ENCODE measurements at regions not wholly inside any gene's neighbourhood (a gene's known extent, or its start where the extent isn't known, plus 50 kb on each side); places are given as distances from the start of the nearest gene placed in this dataset.

DNA sequence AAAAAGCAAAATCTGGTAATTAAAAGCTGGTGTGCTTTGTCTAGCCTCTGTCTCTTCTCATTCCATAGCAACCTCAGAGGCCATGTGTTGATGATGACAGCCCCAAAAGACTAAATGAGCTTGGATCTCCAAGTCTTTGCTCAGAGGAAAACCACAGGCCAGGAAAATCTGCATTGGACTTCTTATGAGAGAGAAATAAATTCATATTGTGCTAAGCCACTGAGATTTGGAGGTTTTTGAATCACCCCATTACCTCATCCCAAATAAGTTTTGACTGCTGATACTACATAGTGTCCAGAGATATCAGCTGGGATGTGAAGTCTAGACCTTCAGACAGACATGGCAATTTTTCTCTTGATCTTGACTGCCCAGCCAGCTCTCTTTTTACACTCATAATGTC lies 178.6 kb upstream of the DIPK2B start:
- Histone ChIP-seq H3K27ac (ENCODE audit: low read depth) (no peak overlapping the region), H3K4me3 (ENCODE audit: low read depth, low read length) (no peak overlapping the region), H3K4me1 (ENCODE audit: insufficient read depth) (no peaks in the 10 kb centered on the region), H3K36me3 (ENCODE audit: insufficient read depth) (no peaks in the 10 kb centered on the region)
- DNase-seq (ENCODE audit: extremely low spot score): no peak

DNA sequence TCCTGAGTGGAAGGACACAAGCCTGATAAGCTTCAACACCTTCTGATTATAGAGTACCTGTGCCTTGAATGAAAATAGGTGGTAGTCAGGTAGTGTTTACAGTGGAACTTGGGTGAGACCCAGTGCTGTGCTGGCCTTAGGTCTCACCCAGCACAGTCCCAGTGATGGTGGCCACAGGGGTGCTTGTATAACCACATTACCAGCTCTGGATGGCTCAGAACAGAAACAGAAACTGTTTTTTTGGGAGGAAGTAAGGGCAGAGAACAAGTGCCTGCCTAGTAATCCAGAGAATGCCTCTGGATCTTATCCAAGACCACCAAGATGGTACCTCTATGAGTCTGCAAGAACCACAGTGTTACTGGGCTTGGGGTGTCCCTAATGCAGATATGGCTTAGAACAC lies 171.5 kb upstream of the DIPK2B start:
- Histone ChIP-seq H3K4me3 (ENCODE audit: low read depth, low read length) (no peak overlapping the region), H3K27ac (ENCODE audit: low read depth) (no peak overlapping the region), H3K4me1 (ENCODE audit: insufficient read depth) (no peaks in the 10 kb centered on the region), H3K36me3 (ENCODE audit: insufficient read depth) (no peaks in the 10 kb centered on the region)
- DNase-seq (ENCODE audit: extremely low spot score): no peak

DNA sequence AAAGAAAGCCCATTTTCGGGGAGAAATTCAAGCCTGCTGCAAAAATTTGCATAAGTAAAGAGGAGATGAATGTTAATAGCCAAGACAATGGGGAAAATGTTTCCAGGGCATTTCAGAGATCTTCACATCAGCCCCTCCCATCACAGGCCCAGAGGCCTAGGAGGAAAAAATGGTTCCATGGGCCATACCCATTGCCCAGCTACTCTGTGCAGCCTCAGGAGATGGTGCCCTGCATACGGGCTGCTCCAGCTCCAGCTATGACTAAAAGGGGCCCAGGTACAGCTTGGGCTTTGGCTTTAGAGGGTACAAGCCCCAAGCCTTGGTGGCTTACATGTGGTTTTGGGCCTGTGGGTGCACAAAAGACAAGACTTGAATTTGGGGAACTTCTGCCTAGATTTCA lies 168.0 kb upstream of the DIPK2B start:
- DNase-seq (ENCODE audit: extremely low spot score): no peak
- WGBS: 100% methylated on average over 2 of the region's 2 CpGs
- Histone ChIP-seq H3K27ac (ENCODE audit: low read depth) (no peak overlapping the region), H3K4me1 (ENCODE audit: insufficient read depth) (no peaks in the 10 kb centered on the region), H3K4me3 (ENCODE audit: low read depth, low read length) (no peak overlapping the region), H3K36me3 (ENCODE audit: insufficient read depth) (no peaks in the 10 kb centered on the region)

DNA sequence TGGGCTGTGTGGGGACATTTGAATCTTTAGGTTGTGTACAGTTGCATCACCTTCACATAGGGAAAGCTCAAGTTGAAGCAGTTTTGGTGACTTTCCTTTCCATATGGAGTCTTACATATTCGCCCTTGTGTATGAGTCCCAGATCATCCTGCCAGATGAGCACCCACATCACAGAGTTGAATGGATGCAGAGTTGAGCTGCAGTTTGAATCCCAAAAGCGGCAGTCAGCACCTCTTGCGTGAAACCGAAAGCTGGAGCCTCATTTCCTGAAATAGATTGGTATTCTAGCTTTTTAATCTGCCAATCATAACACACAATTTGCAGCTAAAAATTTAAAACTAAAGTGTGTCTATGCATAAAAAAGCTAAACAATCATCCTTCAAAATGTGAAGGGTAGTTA lies 162.9 kb upstream of the DIPK2B start:
- DNase-seq (ENCODE audit: extremely low spot score): no peak
- no peaks in the 10 kb centered on the region for H3K4me1 ChIP-seq (ENCODE audit: insufficient read depth)
- WGBS: 86% methylated on average over 4 of the region's 4 CpGs
- no peak overlapping the region for H3K27ac ChIP-seq (ENCODE audit: low read depth)
- no peak overlapping the region for H3K4me3 ChIP-seq (ENCODE audit: low read depth, low read length)
- H3K36me3 ChIP-seq (ENCODE audit: insufficient read depth): no peaks in the 10 kb centered on the region

DNA sequence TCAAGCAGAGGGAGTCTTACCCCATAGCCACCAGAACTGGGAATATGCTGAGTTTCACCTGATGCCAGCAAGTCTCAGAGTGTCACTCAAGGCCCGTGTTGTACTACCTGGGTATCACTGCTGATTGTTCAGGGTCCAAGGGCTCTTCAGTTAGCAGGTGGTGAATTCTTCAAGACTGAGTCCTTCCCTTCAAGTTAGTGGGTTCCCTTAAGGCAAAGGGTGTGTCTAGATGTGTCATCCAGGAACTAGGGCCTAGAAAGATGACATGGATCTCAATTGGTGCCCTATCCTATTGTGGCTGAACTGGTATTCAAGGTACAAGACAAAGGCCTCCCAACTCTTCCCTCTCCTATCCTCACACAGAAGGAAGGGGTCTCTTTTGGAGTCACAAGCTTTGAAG lies 159.9 kb upstream of the DIPK2B start:
- Histone ChIP-seq H3K4me1 (ENCODE audit: insufficient read depth) (no peaks in the 10 kb centered on the region), H3K36me3 (ENCODE audit: insufficient read depth) (no peaks in the 10 kb centered on the region), H3K27ac (ENCODE audit: low read depth) (no peak overlapping the region), H3K4me3 (ENCODE audit: low read depth, low read length) (no peak overlapping the region)
- WGBS: 93% methylated on average over 1 of the region's 1 CpG
- DNase-seq (ENCODE audit: extremely low spot score): no peak

DNA sequence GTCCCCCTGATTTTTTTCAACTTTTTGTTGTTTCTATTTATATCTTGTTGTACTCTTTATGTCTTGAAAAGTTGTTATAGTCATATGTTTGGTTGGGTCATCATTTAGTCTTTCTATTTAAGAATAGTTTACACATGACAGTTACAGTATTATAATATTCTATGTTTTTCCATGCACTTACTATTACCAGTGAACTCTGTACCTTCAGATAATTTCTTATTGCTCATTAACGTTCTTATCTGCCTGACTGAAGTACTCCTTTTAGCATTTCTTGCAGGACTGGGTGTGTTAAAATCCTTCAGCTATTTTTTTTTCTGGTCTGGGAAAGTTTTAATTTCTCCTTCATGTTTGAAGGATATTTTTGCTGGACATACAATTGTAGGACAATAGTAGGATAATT lies 157.7 kb upstream of the DIPK2B start:
- H3K4me3 ChIP-seq (ENCODE audit: low read depth, low read length): no peak overlapping the region
- H3K4me1 ChIP-seq (ENCODE audit: insufficient read depth): no peaks in the 10 kb centered on the region
- no peaks in the 10 kb centered on the region for H3K36me3 ChIP-seq (ENCODE audit: insufficient read depth)
- DNase-seq (ENCODE audit: extremely low spot score): no peak
- 44% methylated on average over 1 of the region's 1 CpG for WGBS
- H3K27ac ChIP-seq (ENCODE audit: low read depth): no peak overlapping the region

DNA sequence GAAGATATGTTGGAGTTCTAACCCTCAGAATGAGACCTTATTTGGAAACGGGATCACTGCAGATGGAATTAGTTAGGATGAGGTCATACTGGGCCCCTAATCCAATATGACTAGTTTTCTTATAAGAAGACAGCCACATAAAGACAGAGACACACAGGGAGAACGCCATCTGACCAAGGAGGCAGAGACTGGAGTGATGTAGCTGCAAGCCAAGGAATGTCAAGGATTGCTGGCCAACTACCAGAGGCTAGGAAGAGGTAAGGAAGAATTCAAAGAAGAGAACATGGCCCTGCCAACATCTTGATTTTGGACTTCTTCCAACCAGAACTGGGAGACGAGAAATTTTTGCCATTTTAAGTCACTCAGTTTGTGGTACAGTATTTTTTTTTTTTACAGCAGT lies 152.8 kb upstream of the DIPK2B start:
- 49% methylated on average over 3 of the region's 3 CpGs for WGBS
- H3K4me3 ChIP-seq (ENCODE audit: low read depth, low read length): no peak overlapping the region
- DNase-seq (ENCODE audit: extremely low spot score): no peak

DNA sequence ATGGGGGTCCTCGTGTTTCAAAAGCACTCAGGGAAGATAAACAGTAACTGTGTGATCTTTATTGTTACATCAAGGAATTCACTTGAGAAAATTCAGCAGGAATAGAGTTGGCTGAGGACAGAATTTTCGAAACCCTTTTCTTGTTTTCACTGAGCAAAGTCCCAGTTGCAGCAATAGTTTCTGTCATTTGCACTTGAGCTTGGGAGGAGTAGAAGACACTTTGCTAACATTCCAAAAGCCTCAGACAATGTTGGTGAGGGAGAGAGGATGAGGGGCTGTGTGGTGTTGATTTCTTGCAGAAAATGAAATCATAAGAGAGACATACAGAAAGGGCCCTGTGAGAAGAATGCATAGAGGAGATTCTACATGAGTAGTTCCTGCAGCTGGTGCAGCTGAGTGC lies 151.9 kb upstream of the DIPK2B start:
- 52% methylated on average over 2 of the region's 2 CpGs for WGBS
- Histone ChIP-seq H3K36me3 (ENCODE audit: insufficient read depth) (no peaks in the 10 kb centered on the region), H3K27ac (ENCODE audit: low read depth) (no peak overlapping the region), H3K4me1 (ENCODE audit: insufficient read depth) (no peaks in the 10 kb centered on the region), H3K4me3 (ENCODE audit: low read depth, low read length) (no peak overlapping the region)
- DNase-seq (ENCODE audit: extremely low spot score): no peak

More for the DNA sequence above, 152.8 kb upstream of the DIPK2B start:
- no peaks in the 10 kb centered on the region for H3K4me1 ChIP-seq (ENCODE audit: insufficient read depth)
- H3K27ac ChIP-seq (ENCODE audit: low read depth): no peak overlapping the region
- no peaks in the 10 kb centered on the region for H3K36me3 ChIP-seq (ENCODE audit: insufficient read depth)

DNA sequence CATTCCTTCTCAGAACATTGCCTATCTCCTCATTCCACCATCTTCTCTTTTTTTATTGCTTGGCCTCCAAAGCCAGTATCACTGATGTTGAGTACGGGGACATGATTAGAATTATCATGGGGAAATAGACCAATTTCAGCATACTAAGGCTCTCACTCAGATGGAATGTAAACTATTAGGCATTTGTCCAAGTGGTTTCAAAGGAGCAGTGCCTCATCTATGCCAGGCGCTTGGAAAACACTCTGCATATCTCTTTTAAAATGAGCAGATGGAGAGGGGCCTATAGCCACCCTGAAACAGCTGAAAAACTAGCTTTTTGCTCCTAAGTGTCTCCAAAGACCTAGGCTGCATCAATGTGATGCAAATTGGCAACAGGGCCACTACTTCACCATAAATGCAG lies 150.8 kb upstream of the DIPK2B start:
- 41% methylated on average over 2 of the region's 2 CpGs for WGBS
- no peak overlapping the region for H3K27ac ChIP-seq (ENCODE audit: low read depth)

DNA sequence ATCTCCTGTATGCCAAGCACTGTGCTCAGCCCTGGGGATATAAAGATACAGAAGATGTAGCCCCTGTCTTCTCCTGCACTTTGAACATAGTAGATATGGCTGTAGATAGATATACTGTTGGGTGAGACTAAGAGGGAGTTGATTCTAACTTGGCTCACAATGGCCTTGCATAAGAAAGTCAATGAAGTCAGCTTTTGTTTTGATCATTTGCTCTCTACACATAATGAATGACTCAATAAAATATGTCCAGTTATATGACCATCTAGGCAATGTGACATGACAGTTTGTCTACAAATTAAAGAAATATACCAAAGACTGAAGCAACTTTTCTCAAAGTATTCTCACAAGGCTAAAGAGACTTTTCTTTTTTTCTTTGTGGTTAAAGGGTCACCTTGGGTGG lies 147.6 kb upstream of the DIPK2B start:
- no peak overlapping the region for H3K4me3 ChIP-seq (ENCODE audit: low read depth, low read length)
- H3K27ac ChIP-seq (ENCODE audit: low read depth): no peak overlapping the region
- no peak for DNase-seq (ENCODE audit: extremely low spot score)
- no peaks in the 10 kb centered on the region for H3K36me3 ChIP-seq (ENCODE audit: insufficient read depth)
- H3K4me1 ChIP-seq (ENCODE audit: insufficient read depth): no peaks in the 10 kb centered on the region

More for the DNA sequence above, 150.8 kb upstream of the DIPK2B start:
- no peak overlapping the region for H3K4me3 ChIP-seq (ENCODE audit: low read depth, low read length)
- H3K36me3 ChIP-seq (ENCODE audit: insufficient read depth): no peaks in the 10 kb centered on the region
- no peak for DNase-seq (ENCODE audit: extremely low spot score)
- H3K4me1 ChIP-seq (ENCODE audit: insufficient read depth): no peaks in the 10 kb centered on the region

DNA sequence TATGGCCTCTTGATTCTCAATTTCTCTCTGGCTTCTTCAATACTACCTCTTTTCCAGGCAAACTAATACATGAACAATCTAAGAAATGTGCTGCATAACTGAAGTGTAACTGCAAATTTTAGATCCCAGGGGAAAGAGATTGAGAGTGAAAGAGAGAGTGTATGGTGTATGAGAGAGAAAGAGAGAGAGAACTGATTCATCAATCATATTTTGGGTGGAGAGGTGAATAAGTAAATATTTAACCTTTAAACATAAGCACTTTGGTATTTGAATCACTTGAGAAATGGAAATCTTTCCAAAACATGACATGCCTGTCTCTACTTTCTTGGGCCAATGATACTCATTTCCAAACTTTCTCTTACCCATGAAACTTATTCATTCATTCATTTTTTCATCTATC lies 147.2 kb upstream of the DIPK2B start:
- H3K36me3 ChIP-seq (ENCODE audit: insufficient read depth): no peaks in the 10 kb centered on the region
- DNase-seq (ENCODE audit: extremely low spot score): no peak
- H3K27ac ChIP-seq (ENCODE audit: low read depth): no peak overlapping the region
- H3K4me3 ChIP-seq (ENCODE audit: low read depth, low read length): no peak overlapping the region
- no peaks in the 10 kb centered on the region for H3K4me1 ChIP-seq (ENCODE audit: insufficient read depth)

DNA sequence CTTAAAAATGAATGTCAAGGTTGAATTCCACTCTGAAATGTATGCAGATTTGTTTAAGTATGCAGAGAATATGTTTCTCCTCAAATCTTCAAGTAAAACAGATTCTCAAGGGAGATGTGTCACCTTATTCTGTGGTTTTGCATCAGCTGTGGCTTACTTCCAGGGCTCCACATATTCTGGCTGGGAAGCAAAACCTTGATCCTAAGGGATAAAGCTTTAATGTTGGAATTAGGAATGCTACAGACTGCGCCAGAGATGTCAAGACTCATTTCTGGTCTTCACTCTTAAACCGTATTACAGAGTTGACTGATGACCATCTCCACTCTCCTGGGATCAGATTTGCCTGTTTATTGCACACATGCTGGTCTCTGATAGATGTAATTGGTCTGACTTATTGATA lies 143.9 kb upstream of the DIPK2B start:
- no peak for DNase-seq (ENCODE audit: extremely low spot score)
- Histone ChIP-seq H3K4me3 (ENCODE audit: low read depth, low read length) (no peak overlapping the region), H3K36me3 (ENCODE audit: insufficient read depth) (no peaks in the 10 kb centered on the region), H3K4me1 (ENCODE audit: insufficient read depth) (no peaks in the 10 kb centered on the region), H3K27ac (ENCODE audit: low read depth) (no peak overlapping the region)
- 41% methylated on average over 2 of the region's 2 CpGs for WGBS

DNA sequence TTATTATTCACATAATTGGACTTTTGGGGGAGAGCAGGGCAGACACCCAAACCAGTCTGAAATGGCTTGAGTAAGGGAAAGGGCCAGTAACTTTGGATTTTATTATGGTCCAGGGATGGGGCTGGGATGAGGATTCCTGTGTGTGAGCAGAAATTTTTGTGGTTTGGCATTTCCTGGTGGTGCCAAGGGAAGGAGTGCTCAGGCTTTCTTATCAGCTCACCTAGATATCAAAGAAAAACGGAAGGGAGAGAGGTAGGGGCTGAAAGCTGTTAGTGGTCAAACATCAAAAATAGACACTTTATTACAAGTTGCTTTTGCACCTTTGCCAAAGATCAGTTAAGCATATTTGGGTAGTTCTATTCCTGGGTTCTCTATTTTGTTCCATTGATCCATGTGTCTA lies 128.5 kb upstream of the DIPK2B start:
- H3K4me3 ChIP-seq (ENCODE audit: low read depth, low read length): no peak overlapping the region
- no peak for DNase-seq (ENCODE audit: extremely low spot score)
- H3K36me3 ChIP-seq (ENCODE audit: insufficient read depth): no peaks in the 10 kb centered on the region
- no peaks in the 10 kb centered on the region for H3K4me1 ChIP-seq (ENCODE audit: insufficient read depth)
- H3K27ac ChIP-seq (ENCODE audit: low read depth): no peak overlapping the region
- 83% methylated on average over 1 of the region's 1 CpG for WGBS

DNA sequence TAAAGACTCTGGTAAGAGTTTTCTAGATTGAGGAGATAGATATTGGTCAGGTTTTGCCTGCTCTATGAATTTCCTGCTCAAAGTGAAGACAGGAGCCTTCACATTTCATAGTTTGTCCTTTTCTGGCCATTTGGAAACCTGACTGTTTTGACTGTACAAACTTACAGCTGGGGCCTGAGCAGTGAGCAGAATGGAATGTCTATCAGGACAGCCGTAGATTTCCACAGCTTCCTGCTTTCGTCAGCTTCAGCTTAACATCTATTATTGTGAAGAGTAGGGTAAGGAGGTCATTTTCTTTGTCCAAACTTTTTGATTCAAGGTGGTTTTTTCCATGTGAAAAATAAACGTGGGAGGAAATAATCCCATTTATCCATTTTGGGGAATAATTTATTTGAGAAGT lies 124.3 kb upstream of the DIPK2B start:
- DNase-seq (ENCODE audit: extremely low spot score): no peak
- H3K36me3 ChIP-seq (ENCODE audit: insufficient read depth): no peaks in the 10 kb centered on the region
- 40% methylated on average over 3 of the region's 3 CpGs for WGBS
- no peaks in the 10 kb centered on the region for H3K4me1 ChIP-seq (ENCODE audit: insufficient read depth)
- H3K27ac ChIP-seq (ENCODE audit: low read depth): no peak overlapping the region
- no peak overlapping the region for H3K4me3 ChIP-seq (ENCODE audit: low read depth, low read length)

DNA sequence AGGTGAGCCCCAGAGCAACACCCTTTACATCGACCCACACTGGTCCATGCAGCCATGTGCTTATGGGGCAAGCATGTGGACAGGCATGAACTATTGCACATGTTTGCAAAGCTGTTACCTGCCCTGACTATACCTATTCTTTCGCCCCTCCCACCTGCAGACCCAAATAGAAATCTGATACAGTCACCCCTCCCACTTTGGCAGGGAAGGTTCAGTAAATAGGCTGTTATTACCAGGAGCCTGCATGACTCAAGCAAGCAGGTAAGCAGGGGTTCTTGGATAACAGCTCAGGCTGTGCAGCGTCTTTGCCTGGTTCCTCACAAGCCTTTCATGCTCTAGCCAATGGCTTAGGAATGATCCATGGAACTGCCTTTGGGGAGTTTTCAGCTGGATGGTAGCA lies 122.7 kb upstream of the DIPK2B start:
- Histone ChIP-seq H3K27ac (ENCODE audit: low read depth) (no peak overlapping the region), H3K4me1 (ENCODE audit: insufficient read depth) (no peaks in the 10 kb centered on the region), H3K36me3 (ENCODE audit: insufficient read depth) (no peaks in the 10 kb centered on the region), H3K4me3 (ENCODE audit: low read depth, low read length) (no peak overlapping the region)
- no peak for DNase-seq (ENCODE audit: extremely low spot score)
- WGBS: 96% methylated on average over 3 of the region's 3 CpGs
